OCI-LY7 (cell line): ENCODE measurements at regions not wholly inside any gene's neighbourhood (a gene's known extent, or its start where the extent isn't known, plus 50 kb on each side); places are given as distances from the start of the nearest gene placed in this dataset.

ENCODE experiments used
- BruUV-seq: library from RNA; stranded (reverse); fragments of 400-500 nt; replicated peaks from 2 replicates; lab custom pipeline; 2021; lab: Mats Ljungman, UMichigan
- CTCF ChIA-PET: fragments of 300-600 bp; sonication (Branson Sonifier 250); formaldehyde crosslinking; loops from one replicate; lab custom pipeline; 2022; ENCODE audit warnings: antibody characterized with exemption; ENCODE audit not compliant: unreplicated experiment; lab: Charles Lee
- POLR2A ChIA-PET: fragments of 300-600 bp; sonication (Branson Sonifier 250); formaldehyde crosslinking; loops from one replicate; lab custom pipeline; 2022; ENCODE audit warnings: antibody characterized with exemption; lab: Charles Lee
- DNase-seq: peaks from one replicate; pipeline ENCODE4 v3.0.0-alpha.2; 2015; ENCODE audit warnings: low spot score
- H2AFZ ChIP-seq: fragments of 200-600 bp; sonication (generic), shearing (Covaris generic); 2 replicates; pipeline ENCODE4 v1.6.1; 2014; ENCODE audit warnings: mild to moderate bottlenecking, antibody characterized with exemption, low read length, moderate library complexity
- H3K27ac ChIP-seq: fragments of 200-600 bp; sonication (generic); 2 replicates; pipeline ENCODE4 v1.5.1; 2014; ENCODE audit warnings: mixed run types, low read depth, mild to moderate bottlenecking, moderate library complexity, low read length, inconsistent platforms; ENCODE audit not compliant: poor library complexity, severe bottlenecking
- H3K36me3 ChIP-seq: fragments of 200-600 bp; sonication (generic); 2 replicates; pipeline ENCODE4 v1.6.1; 2014; ENCODE audit warnings: mild to moderate bottlenecking, antibody characterized with exemption, low read length, moderate library complexity, mixed read lengths; ENCODE audit not compliant: insufficient read depth
- H3K4me1 ChIP-seq: fragments of 200-600 bp; sonication (generic); 2 replicates; pipeline ENCODE4 v1.5.1; 2014; ENCODE audit warnings: mild to moderate bottlenecking, low read length; ENCODE audit not compliant: insufficient read depth, poor library complexity, severe bottlenecking
- H3K4me2 ChIP-seq: fragments of 200-600 bp; sonication (generic); 2 replicates; pipeline ENCODE4 v1.6.1; 2014; ENCODE audit warnings: mild to moderate bottlenecking, low read length
- H3K4me3 ChIP-seq: fragments of 200-600 bp; sonication (generic); 2 replicates; pipeline ENCODE4 v1.5.1; 2014; ENCODE audit warnings: mild to moderate bottlenecking, low read depth, low read length; ENCODE audit not compliant: poor library complexity, severe bottlenecking
- H3K79me2 ChIP-seq: fragments of 200-600 bp; sonication (generic); 2 replicates; pipeline ENCODE4 v1.6.1; 2016; ENCODE audit warnings: low read depth, mild to moderate bottlenecking, low read length, moderate library complexity, mixed read lengths; ENCODE audit not compliant: insufficient read depth
- H3K9me2 ChIP-seq: fragments of 200-600 bp; sonication (generic); 2 replicates; pipeline ENCODE4 v1.6.1; 2016; ENCODE audit warnings: mild to moderate bottlenecking, low read length, mixed read lengths; ENCODE audit not compliant: insufficient read depth
- H3K9me3 ChIP-seq: fragments of 200-600 bp; sonication (generic); 2 replicates; pipeline ENCODE4 v1.6.1; 2014; ENCODE audit warnings: mild to moderate bottlenecking, mixed run types, low read length, mixed read lengths
- H4K20me1 ChIP-seq: fragments of 200-600 bp; sonication (generic); 2 replicates; pipeline ENCODE4 v1.6.1; 2014; ENCODE audit warnings: mild to moderate bottlenecking, antibody characterized with exemption, low read length, moderate library complexity, mixed read lengths; ENCODE audit not compliant: insufficient read depth
- EZH2phosphoT487 ChIP-seq: fragments of 200-600 bp; sonication (generic); IDR thresholded peaks from 2 replicates; pipeline ENCODE4 v1.6.1; 2018; ENCODE audit warnings: low read depth, borderline replicate concordance, mild to moderate bottlenecking, mixed run types, antibody characterized with exemption, low read length, moderate library complexity, mixed read lengths
- intact Hi-C: fragments of 100-400 bp; cut with micrococcal nuclease; formaldehyde crosslinking; loops from one replicate; pipeline ENCODE4 v1.10.0; 2022; ENCODE audit not compliant: unreplicated experiment
- TF ChIP-seq, protein P1 (sequence below): fragments of 200-600 bp; sonication (generic); conservative IDR thresholded peaks from 2 replicates; pipeline ENCODE4 v1.5.1; 2014; ENCODE audit warnings: mild to moderate bottlenecking, antibody characterized with exemption, low read length, moderate library complexity, mixed read lengths

DNA sequence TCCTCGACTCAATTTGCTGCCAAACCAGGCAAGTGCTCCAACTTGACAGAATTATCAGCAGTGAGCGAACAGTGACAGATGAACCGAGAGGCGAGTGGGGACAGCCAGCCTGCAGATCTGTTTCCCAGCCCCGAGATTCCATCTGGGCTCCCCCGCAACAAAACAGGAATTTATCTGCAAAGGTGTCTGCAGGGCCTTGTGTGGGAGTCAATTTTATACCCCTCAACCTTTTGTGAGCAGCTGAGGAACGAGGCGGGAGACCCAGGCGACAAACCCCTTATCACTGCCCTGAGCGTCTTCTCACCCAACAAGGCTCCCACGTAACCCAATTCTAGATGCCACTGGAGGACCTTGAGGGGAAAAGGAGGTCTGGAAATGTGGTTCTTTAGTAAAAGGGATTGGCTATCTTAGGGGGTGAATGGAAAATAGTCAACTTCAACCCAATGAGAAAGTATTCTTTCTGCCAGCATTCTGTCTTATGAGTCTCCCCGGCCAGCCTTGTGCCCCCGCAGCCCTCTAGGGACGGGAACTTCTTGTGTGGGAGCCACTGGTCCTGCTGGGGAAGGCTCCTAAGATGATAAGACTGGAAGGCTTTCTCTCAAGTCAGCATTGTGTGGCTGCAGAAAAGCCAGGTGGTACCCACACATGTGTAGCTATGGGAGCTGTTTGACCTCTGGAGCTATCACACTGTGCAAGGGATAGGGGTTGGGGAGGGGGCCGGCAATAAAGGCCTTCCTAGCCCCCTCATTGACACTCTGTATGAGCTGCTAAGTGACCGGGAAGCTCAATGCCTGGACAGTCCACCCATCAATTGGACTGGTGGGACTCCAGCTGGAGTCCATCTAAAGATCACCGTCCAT, 527.9 kb downstream of the SHQ1 start:
- no peaks in the 10 kb centered on the region for H4K20me1 ChIP-seq
- ChIA-PET CTCF (no interaction called here), POLR2A (no interaction called here)
- H3K4me2 ChIP-seq, result no peak overlapping the region
- no peaks in the 10 kb centered on the region for H3K79me2 ChIP-seq
- intact Hi-C loops, result no loop called here
- H3K4me1 ChIP-seq, result no peaks in the 10 kb centered on the region
- H3K27ac ChIP-seq, result no peak overlapping the region
- BruUV-seq, result no TSS peak
- H3K4me3 ChIP-seq, result no peak overlapping the region
- no peak for DNase-seq
- no peaks in the 10 kb centered on the region for H3K9me2 ChIP-seq
- no peak overlapping the region for H2AFZ ChIP-seq
- no peaks in the 10 kb centered on the region for H3K36me3 ChIP-seq
- H3K9me3 ChIP-seq, result no peaks in the 10 kb centered on the region
- TF ChIP-seq, protein P1, sequence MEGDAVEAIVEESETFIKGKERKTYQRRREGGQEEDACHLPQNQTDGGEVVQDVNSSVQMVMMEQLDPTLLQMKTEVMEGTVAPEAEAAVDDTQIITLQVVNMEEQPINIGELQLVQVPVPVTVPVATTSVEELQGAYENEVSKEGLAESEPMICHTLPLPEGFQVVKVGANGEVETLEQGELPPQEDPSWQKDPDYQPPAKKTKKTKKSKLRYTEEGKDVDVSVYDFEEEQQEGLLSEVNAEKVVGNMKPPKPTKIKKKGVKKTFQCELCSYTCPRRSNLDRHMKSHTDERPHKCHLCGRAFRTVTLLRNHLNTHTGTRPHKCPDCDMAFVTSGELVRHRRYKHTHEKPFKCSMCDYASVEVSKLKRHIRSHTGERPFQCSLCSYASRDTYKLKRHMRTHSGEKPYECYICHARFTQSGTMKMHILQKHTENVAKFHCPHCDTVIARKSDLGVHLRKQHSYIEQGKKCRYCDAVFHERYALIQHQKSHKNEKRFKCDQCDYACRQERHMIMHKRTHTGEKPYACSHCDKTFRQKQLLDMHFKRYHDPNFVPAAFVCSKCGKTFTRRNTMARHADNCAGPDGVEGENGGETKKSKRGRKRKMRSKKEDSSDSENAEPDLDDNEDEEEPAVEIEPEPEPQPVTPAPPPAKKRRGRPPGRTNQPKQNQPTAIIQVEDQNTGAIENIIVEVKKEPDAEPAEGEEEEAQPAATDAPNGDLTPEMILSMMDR, result no peak
- no peak for TF ChIP-seq EZH2phosphoT487

GRCh38 chr3:72319194-72320094, 528.8 kb downstream of the SHQ1 start:
- POLR2A ChIA-PET, result interaction anchor here (0.6 kb wide), 1 partner anchor 612 kb away, joined by 4 read pairs; no protein-coding TSS in a partner anchor
- TF ChIP-seq EZH2phosphoT487, result no peak
- TF ChIP-seq, protein P1, result no peak
- intact Hi-C loops, result no loop called here
- CTCF ChIA-PET, result no interaction called here
- Histone ChIP-seq H3K4me3 (no peak overlapping the region), H3K4me1 (no peaks in the 10 kb centered on the region), H3K9me2 (no peaks in the 10 kb centered on the region), H2AFZ (no peak overlapping the region), H3K4me2 (no peak overlapping the region), H3K36me3 (no peaks in the 10 kb centered on the region), H4K20me1 (no peaks in the 10 kb centered on the region), H3K9me3 (no peaks in the 10 kb centered on the region), H3K27ac (no peak overlapping the region), H3K79me2 (no peaks in the 10 kb centered on the region)
- BruUV-seq, result no TSS peak
- DNase-seq, result no peak
